Hematopoietic multipotent progenitor cell (in vitro differentiated cells): ENCODE measurements at regions not wholly inside any gene's neighbourhood (a gene's known extent, or its start where the extent isn't known, plus 50 kb on each side); places are given as distances from the start of the nearest gene placed in this dataset.

Source experiments
- DNase-seq, 3 donors: peaks; one replicate each; pipeline ENCODE4 v3.0.0-alpha.2; 2011 to 2015; ENCODE audit warnings: low read depth in 2 of 3, low spot score in 2 of 3

- DNase-seq, result no peak
Observed at GRCh38 chr15:37550360-37551024, 383.9 kb upstream of the TMCO5A start.

- no peak for DNase-seq
Observed at GRCh38 chr15:37572401-37572800, 362.0 kb upstream of the TMCO5A start.

DNA sequence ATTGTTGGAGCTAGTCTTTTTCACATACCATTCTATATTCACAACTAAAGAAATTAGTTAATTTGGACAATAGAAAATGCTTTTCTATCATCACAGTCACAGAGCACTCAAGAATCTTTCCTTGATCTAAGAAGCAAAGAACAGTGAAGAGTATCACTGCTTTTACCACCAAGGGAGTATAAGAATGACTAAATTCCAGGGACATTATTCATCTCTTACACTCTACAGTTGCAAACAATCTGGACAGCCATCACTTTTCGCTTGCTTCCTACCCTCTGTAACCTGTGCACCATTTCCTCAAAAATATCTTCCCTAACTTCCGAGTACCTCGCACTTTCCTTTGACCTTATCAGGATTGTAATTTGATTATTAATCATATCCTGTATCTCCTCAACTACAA is 359.5 kb upstream of the TMCO5A start:
- DNase-seq, result no peak

DNA sequence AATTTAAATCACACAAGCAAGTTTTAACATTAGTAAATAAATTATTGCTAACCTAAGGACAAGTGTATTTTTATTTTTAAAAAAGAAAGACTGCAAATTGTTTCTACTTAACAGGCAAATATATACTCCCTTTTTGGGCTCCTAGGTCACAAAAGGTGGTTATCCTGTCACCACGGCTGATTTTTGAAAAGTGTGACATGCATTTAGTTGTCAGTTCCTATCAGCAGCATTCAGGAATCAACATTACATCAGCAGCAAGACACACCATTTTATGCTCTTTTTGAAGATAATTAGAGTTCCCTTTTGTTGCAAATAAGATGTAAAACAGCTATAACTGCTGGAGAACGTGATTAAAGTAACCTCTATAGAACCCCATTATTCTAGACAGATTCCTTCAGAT is 357.5 kb upstream of the TMCO5A start:
- no peak for DNase-seq

DNA sequence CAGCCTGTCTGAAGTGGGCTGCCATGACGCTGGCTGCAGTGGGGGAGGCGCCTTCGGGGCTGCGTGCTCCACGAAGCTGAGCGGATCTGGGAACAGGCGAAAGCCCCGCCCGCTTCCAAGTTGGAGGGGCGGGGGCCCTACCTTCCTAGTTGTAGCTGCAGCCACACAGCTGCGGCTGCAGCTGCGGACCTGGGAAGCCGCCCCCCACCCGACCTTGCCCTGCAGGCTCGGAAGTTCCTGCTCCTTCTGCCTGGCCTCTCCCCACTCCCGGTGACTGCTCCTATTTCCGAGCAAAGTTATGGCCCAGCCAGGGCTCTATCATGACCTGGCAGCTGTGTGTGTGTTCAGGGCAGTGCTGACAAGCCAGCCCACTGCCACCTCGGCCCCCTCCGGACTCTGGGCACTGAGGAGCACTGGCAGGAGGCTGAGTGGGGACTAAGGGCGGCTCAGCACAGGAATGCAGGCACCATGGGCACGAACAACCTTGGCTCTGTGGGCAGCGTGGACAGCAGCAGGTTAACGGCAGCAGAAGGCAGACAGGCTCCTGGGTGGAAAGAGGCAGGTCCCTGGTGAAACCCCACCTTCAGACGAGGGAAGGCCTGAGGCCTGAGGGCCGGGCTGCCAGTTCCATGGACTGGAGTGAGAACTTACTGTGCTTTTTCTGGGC is 352.4 kb upstream of the TMCO5A start:
- no peak for DNase-seq

DNA sequence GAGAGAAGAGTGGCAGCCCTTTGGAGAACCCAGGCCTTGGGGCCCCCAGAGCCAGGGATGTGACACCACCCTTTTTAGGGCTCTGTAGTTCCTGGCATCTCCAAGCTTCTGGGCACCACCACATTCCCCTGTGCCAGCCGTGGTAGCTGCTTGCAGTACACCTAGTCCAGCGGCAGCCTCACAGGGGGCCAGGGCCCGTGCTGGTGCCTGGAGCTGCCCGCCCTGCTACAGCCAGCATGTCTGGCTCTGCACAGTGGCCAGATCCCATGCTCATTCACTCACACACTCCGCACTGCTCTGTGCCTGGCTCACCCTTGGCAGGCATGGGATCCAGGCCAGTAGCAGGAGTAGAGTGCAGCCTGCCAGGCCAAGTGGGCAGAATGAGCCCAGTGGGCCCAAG is 351.6 kb upstream of the TMCO5A start:
- DNase-seq, result no peak

DNA sequence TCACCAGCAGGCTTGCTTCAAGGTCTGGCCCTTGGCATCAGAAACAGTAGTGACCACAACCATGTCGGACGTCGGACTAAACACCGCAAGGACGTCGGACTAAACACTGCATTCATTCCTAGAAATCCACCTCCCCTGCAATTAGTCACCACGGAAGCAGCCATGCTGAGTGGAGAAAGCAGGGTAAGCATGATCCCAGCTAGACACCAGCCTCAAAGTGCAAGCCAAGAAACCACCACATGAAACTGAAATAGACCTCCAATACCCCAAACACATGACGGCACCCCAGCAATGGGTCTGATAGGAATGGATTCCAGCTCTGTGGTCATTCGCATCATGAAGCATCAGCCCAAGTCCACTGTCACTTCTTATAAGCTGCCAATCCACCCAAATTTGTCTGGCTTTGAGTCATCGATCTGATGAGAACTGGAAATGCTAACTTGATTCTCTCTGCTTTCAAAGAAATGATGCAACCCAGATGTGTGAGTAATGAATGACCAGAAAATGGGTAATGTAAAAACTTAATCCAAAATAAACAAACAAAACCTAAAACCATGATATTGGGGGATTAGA is 348.3 kb upstream of the TMCO5A start:
- no peak for DNase-seq

- no peak for DNase-seq
Observed at GRCh38 chr15:37586976-37587375, 347.5 kb upstream of the TMCO5A start.

DNA sequence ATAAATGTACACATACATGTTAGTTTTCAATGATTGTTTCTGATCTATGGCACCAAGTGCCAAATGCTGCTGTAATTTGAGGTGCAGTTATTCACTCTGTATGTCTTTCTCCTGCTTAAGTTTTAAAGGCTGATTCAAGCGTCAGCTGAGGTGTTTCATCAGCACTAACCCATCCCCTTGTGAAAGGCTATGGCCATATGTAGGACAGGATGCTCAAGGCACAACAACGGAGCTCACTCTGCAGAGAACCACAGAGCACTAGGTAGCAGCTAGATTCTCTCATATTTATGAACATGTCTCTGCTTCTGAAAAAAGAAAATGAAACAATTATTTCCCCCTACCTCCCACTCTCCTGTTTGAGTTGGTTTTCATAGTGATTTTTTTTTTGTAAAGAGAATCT is 340.0 kb upstream of the TMCO5A start:
- DNase-seq, result no peak

- no peak for DNase-seq
Observed at GRCh38 chr15:37595426-37595970, 338.9 kb upstream of the TMCO5A start.

- DNase-seq, result no peak
Observed at GRCh38 chr15:37599156-37599555, 335.3 kb upstream of the TMCO5A start.

GRCh38 chr15:37616215-37616614 is 318.2 kb upstream of the TMCO5A start:
- DNase-seq, result no peak

GRCh38 chr15:37618353-37618752 is 316.1 kb upstream of the TMCO5A start:
- no peak for DNase-seq

DNA sequence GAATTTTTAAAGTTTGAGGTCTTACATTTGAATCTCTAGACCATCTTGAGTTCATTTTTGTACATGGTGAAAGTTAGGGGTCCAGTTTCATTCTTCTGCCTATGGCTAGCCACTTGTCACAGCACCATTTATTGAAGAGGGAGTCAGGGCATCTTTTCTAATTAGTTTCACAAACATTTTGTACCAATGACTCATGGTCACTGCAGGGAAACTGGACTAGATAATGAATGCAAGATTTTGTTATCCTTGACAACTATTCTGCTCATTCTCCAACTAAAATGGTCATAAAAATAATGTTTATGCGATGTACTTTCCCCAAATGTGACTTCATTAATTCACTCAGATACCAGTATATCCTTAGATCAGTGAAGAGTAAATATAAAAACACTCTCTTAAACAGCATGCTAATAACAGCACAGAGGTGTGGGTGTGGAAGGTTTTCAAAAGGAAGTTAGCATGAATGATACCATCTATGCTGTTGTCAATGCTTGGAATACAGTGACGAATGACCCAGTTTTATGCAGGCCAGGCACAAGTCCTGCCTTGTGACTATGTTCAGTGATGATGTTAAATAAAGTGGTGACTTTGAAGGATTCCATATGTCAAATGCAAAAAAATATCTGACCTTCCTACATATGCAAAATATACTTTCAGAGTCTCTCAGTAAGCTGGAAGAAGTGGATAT is 314.9 kb upstream of the TMCO5A start:
- DNase-seq, result no peak

- DNase-seq, result no peak
Observed at GRCh38 chr15:37625576-37625975, 308.9 kb upstream of the TMCO5A start.

GRCh38 chr15:37628507-37628906 is 305.9 kb upstream of the TMCO5A start:
- DNase-seq, result no peak

DNA sequence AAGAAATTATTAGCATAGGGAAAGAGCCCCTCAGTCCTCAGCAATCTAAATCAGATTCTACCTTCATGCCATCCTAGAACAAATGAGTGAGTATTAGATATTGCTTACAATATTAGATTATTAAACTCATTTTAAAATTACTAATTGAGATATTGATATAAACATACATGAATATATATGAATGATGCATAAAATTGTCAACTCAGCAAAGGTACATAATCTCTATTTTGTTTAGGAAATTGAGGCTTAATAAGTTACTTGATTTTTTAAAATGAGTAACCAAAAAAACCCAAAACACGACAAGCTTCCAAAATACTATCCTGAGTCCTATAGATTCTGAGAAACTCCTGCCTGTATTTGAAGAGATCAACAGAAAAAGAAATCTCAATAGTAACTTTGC is 297.7 kb upstream of the TMCO5A start:
- no peak for DNase-seq

DNA sequence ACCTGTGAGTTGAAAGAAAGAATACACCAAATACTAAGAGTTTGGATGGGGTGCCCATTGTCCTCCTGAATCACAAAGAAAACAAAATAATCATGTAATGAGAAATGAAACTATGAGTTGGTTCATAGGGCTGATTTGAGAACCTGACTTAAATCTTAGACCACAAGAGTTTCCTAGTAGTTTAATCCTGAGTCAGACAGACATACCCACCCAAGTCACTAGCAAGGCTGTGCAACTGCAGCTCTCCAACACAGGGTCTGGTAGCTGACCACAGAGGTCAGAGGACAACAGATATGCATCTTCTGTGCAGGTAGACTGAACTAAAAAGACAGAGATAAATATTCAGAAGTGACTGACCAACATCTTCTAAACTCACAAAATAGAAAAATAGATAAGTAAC is 296.3 kb upstream of the TMCO5A start:
- no peak for DNase-seq

- no peak for DNase-seq
Observed at GRCh38 chr15:37638691-37639090, 295.7 kb upstream of the TMCO5A start.

- no peak for DNase-seq
Observed at GRCh38 chr15:37652646-37653417, 281.6 kb upstream of the TMCO5A start.

DNA sequence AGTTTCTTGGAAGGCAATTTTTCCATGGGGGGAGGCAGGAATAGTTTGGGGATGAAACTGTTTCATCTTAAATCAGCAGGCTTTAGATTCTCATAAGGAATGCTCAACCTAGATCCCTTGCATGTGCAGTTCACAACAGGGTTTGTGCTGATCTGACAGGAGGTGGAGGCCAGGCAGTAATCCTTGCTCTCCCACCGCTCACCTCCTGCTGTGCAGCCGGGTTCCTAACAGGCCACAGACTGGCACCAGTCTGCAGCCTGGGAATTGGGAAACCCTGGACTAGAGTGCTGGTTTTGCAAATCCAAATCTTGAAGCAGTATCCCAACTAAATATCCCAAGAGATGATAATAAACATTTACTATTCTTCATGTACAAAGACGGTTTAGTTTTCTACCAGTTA is 256.3 kb upstream of the TMCO5A start:
- DNase-seq, result no peak
